Keratinocyte (primary cell): ENCODE measurements at regions not wholly inside any gene's neighbourhood (a gene's known extent, or its start where the extent isn't known, plus 50 kb on each side); places are given as distances from the start of the nearest gene placed in this dataset.

Experiments
- DNase-seq: peaks from one replicate; pipeline ENCODE4 v3.0.0-alpha.2; 2011; ENCODE audit warnings: low read depth, missing footprints, low spot score
- FAIRE-seq: peaks from 2 replicates; lab custom pipeline; 2011; peaks lifted over from hg19 to GRCh38; lab: Jason Lieb, UNC
- H2AFZ ChIP-seq: 2 replicates; pipeline ENCODE4 v1.6.0; 2012; ENCODE audit warnings: low read length, control low read depth, inconsistent platforms; ENCODE audit not compliant: control insufficient read depth
- H3K27ac ChIP-seq: 2 replicates; pipeline ENCODE4 v1.5.1; 2011; ENCODE audit warnings: low read length; ENCODE audit not compliant: control insufficient read depth, insufficient read depth
- H3K27me3 ChIP-seq: 3 replicates; pipeline ENCODE4 v1.6.0; 2011; ENCODE audit warnings: low read length; ENCODE audit not compliant: control insufficient read depth, insufficient read depth; ENCODE audit errors: extremely low read depth
- H3K36me3 ChIP-seq, 2 experiments: 2 replicates in 1 of 2; 3 replicates in 1 of 2; pipeline ENCODE4 v1.5.1; 2011; ENCODE audit warnings: low read length in 2 of 2, mild to moderate bottlenecking in 1 of 2; ENCODE audit not compliant: control insufficient read depth in 2 of 2, insufficient read depth in 2 of 2; ENCODE audit errors: extremely low read depth in 1 of 2
- H3K4me1 ChIP-seq: 3 replicates; pipeline ENCODE4 v1.5.1; 2011; ENCODE audit warnings: low read length; ENCODE audit not compliant: control insufficient read depth, insufficient read depth; ENCODE audit errors: extremely low read depth
- H3K4me2 ChIP-seq: 3 replicates; pipeline ENCODE4 v1.6.0; 2011; ENCODE audit warnings: low read depth, low read length; ENCODE audit not compliant: control insufficient read depth, insufficient read depth; ENCODE audit errors: extremely low read depth
- H3K4me3 ChIP-seq, 3 experiments: fragments of 200-600 bp in 1 of 3; sonication (generic) in 1 of 3; 2 replicates in 2 of 3; 3 replicates in 1 of 3; pipeline ENCODE4 v1.5.1; 2011 to 2016; ENCODE audit warnings: low read length in 3 of 3, mild to moderate bottlenecking in 3 of 3, control low read depth in 2 of 3, inconsistent platforms in 1 of 3, low read depth in 1 of 3, mixed read lengths in 1 of 3, mixed run types in 1 of 3, moderate library complexity in 1 of 3; ENCODE audit not compliant: control insufficient read depth in 2 of 3, insufficient read depth in 2 of 3; ENCODE audit errors: extremely low read depth in 1 of 3
- H3K79me2 ChIP-seq: 2 replicates; pipeline ENCODE4 v1.6.0; 2012; ENCODE audit warnings: low read length; ENCODE audit not compliant: control insufficient read depth, insufficient read depth
- H3K9ac ChIP-seq: 3 replicates; pipeline ENCODE4 v1.6.0; 2011; ENCODE audit warnings: low read length; ENCODE audit not compliant: control insufficient read depth, insufficient read depth; ENCODE audit errors: extremely low read depth
- H3K9me1 ChIP-seq: 3 replicates; pipeline ENCODE4 v1.6.0; 2011; ENCODE audit warnings: low read length; ENCODE audit not compliant: control insufficient read depth, insufficient read depth; ENCODE audit errors: extremely low read depth
- H3K9me3 ChIP-seq: 2 replicates; pipeline ENCODE4 v1.5.1; 2012; ENCODE audit warnings: low read depth, low read length; ENCODE audit not compliant: control insufficient read depth
- H4K20me1 ChIP-seq: 3 replicates; pipeline ENCODE4 v1.6.0; 2011; ENCODE audit warnings: low read length; ENCODE audit not compliant: control insufficient read depth, insufficient read depth; ENCODE audit errors: extremely low read depth
- CTCF ChIP-seq, 3 experiments: IDR thresholded peaks in 1 of 3; conservative IDR thresholded peaks in 1 of 3; optimal IDR thresholded peaks in 1 of 3; 2 replicates in 2 of 3; 3 replicates in 1 of 3; pipeline versions ENCODE3 to v1.5.1; 2011; ENCODE audit warnings: low read length in 3 of 3, mild to moderate bottlenecking in 3 of 3, moderate library complexity in 2 of 3, control low read depth in 1 of 3, inconsistent platforms in 1 of 3; ENCODE audit not compliant: insufficient read depth in 2 of 3; ENCODE audit errors: extremely low read depth in 1 of 3
- EZH2 ChIP-seq: IDR thresholded peaks from one replicate; pipeline ENCODE4 v1.6.1; 2012; ENCODE audit warnings: inconsistent platforms, mild to moderate bottlenecking, low read length, moderate library complexity
- dilution Hi-C: fragments of 300-500 bp; cut with MboI; formaldehyde crosslinking; loops from one replicate; pipeline ENCODE4 v1.7.0; 2020; ENCODE audit warnings: low sequenced_read_pairs; ENCODE audit not compliant: extremely low pct_ligation_motif_present

- Histone ChIP-seq H3K27ac (no peak overlapping the region), H3K4me2 (no peak overlapping the region), H3K4me3 (no peak overlapping the region), H3K27me3 (no peaks in the 10 kb centered on the region), H3K36me3 (no peaks in the 10 kb centered on the region), H3K4me1 (no peaks in the 10 kb centered on the region), H3K9ac (no peak overlapping the region), H2AFZ (no peak overlapping the region), H3K79me2 (no peaks in the 10 kb centered on the region), H4K20me1 (no peaks in the 10 kb centered on the region), H3K9me1 (no peaks in the 10 kb centered on the region), H3K9me3 (no peaks in the 10 kb centered on the region)
- FAIRE-seq (no peak), DNase-seq (no peak)
- dilution Hi-C loops, result no loop called here
- no peak for TF ChIP-seq EZH2
- TF ChIP-seq CTCF (optimal IDR thresholded peaks at IDR 0.05 in 1 of 3, IDR thresholded peaks at IDR 0.05 in 1 of 3, conservative IDR thresholded peaks at IDR 0.05 in 1 of 3; ENCODE audit: extremely low read depth in 1 of 3, insufficient read depth in 2 of 3, low read length in 3 of 3), result no peak
These were observed 133.0 kb downstream of the ZDHHC21 start for GRCh38 chr9:14560194-14560593.

GRCh38 chr9:14554886-14555285, 138.3 kb downstream of the ZDHHC21 start:
- no peak overlapping the region for H2AFZ ChIP-seq
- H3K9me3 ChIP-seq, result no peaks in the 10 kb centered on the region
- TF ChIP-seq EZH2 (no peak), CTCF (optimal IDR thresholded peaks at IDR 0.05 in 1 of 3, IDR thresholded peaks at IDR 0.05 in 1 of 3, conservative IDR thresholded peaks at IDR 0.05 in 1 of 3; ENCODE audit: extremely low read depth in 1 of 3, insufficient read depth in 2 of 3, low read length in 3 of 3) (no peak)
- H3K27ac ChIP-seq, result no peak overlapping the region
- H3K4me2 ChIP-seq, result no peak overlapping the region
- FAIRE-seq, result no peak
- no peak overlapping the region for H3K9ac ChIP-seq
- H3K36me3 ChIP-seq, result no peaks in the 10 kb centered on the region
- no peaks in the 10 kb centered on the region for H3K4me1 ChIP-seq
- H3K4me3 ChIP-seq, result no peak overlapping the region
- H4K20me1 ChIP-seq, result no peaks in the 10 kb centered on the region
- DNase-seq, result no peak
- no peaks in the 10 kb centered on the region for H3K27me3 ChIP-seq
- H3K9me1 ChIP-seq, result no peaks in the 10 kb centered on the region
- dilution Hi-C loops, result no loop called here
- H3K79me2 ChIP-seq, result no peaks in the 10 kb centered on the region
